ENCODE measurements at regions not wholly inside any gene's neighbourhood (a gene's known extent, or its start where the extent isn't known, plus 50 kb on each side); places are given as distances from the start of the nearest gene placed in this dataset.
"Not testable (repeated sequence)": the region's sequence is repeated elsewhere in the genome, so short reads cannot be mapped to it uniquely, and the experiment has no call there.

DNA sequence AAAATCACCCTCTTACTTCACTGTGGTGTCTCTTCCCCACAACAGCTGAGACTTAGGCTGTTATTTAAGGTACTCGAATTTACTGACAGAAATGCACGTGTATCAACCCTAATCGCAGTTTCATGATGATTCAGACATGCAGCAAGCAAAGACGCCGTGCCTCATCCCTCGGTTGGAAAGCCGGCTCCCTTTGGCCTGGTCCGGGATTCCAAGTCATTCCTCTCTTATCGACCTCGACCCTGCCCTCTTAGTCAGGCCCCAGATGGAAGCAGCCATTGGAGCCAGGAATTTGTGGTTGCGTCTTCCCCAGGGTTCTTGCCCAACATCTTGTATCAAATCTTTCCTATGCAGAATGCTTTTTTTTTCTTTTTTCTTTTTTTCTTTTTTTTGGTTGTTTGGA lies 229.5 kb downstream of the GATA3 start:
- no peak for DNase-seq

DNA sequence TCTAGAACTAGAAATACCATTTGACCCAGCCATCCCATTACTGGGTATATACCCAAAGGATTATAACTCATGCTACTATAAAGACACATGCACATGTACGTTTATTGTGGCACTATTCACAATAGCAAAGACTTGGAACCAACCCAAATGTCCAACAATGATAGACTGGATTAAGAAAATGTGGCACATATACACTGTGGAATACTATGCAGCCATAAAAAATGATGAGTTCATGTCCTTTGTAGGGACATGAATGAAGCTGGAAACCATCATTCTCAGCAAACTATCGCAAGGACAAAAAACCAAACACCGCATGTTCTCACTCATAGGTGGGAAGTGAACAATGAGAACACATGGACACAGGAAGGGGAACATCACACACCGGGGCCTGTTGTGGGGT lies 231.5 kb downstream of the GATA3 start:
- not testable (repeated sequence) for DNase-seq

DNA sequence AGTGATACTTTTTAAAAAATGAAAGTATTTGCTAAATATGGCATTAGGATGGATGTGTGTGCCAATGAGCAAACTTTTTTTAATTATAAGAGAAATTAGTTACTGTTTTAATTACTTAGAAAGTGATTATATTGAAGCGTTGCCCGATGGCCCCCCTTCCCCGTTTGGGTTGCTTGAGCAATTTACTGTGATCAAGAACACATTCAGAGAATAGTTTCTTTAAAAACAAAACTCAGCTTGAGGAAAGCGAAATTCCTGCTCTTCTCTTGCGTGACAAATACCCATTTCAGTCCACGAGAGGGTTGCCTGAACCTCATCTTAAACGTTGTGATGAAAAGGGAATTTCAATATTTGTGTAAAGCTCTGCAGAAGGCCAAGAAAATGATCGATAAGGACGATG lies 234.1 kb downstream of the GATA3 start:
- no peak for DNase-seq

DNA sequence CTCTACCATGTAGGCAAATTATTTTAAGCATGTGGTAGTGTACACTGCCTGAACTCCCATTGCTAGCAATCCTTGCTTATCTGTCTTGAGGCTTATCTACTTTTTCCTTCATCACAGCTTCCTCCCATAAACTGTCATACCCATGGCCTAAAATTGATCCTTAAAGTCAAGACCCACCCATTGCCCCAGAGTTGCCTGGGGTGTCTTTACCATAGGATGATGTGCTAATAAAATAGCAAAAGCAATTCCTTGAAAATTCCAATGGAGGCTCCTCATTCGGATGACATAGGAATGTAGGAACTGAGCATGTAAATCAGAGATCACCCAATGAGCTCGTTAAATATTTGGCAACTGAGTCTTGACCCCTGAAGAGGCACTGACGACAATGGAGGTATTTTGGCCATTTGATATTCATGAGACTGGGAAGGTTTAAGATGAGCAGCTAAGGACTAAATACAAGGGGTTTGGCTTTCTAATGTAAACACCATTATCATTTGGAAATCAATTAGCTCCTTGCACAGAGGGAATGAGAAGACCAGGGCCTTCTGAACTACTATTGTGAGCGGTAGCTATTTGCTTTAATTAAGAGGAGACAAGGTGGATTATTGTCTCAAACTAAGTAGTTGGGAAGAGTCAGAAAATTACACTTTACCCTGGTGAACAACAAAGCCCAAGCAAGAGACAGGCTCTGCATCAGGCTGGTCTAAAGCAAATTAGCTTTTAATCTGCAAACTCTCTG lies 234.9 kb downstream of the GATA3 start:
- no peak for DNase-seq

DNA sequence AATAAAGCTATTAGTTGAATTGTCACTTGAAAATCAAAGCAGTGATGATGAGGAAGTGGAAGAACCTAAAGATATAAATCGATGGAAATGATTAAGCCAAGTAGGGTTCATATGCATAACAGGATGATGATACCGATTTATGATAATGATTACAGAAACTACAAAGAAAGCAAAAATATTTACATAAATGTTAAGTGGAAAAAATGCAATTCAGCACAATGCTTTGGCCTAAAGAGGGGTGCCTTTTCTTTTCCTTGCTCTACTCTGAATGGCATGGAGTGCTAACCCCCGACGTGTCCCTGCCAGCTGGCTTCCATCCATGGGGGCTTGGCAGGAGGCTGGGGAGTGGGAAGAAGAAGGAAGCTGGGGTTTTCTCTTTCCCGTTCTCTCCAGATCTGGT lies 240.3 kb downstream of the GATA3 start:
- DNase-seq = no peak

DNA sequence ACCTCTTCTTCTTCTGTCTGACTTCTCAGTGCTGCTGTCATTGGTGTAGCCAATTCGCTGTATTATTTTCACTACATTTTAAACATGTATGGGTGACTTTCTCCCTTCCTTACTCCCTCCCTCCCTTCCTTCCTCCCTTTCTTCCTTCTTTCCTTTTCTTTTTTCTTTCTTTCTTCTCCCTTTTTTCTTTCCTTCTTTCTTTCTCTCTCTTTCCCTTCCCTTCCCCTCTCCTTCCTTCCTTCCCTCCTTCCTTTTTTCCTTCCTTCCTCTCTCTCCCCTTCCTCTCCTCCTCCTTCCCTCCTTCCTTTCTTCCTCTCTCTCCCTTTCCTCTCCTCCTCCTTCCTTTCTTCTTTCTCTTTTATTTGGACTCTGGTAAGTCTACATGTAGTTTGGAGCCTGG lies 240.8 kb downstream of the GATA3 start:
- DNase-seq = no peak

DNA sequence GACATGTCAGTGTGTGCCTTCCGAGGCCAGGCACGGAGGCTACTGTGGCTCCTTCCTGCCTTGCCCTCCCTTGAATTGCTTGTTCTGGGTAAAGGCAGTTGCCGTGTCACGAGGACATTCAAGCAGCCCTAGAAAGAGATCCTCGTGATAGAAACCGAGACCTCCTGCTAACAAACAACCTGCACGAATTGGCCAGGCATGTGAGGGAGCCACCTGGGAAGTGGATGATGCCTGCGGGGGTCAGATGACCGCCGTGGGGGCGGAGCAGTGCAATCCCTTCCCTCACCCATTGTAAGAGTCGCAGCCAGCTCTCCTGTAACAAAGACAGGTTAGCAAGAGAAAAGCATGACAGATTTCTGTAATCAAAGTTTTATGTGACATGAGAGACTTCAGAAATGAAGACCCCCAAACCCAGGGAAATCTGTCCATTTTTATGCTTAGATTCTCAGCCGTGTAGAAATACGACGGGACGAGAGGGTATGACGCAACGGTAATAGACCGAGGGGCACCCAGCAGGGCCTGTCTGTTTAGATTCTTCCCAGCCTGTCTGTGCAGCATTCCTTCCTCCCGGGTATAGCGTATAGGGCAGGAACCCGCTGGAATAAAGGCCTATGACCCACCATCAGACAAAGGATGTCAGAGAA lies 241.7 kb downstream of the GATA3 start:
- DNase-seq = no peak

DNA sequence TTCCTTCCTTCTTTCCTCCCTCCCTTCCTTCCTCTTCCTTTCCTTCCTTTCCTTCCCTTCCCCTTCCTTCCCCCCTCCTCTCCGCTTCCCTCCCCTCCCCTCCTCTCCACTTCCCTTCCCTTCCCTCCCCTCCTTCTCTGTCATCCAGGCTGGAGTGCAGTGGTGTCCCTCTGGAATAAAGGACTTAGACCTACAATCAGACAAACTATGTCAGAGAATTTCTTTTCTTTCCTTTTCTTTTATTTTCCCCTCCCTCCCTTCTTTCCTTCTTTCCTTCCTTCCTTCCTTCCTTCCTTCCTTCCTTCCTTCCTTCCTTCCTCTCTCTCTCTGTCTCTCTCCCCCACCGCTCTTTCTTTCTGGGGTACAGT lies 242.2 kb downstream of the GATA3 start:
- DNase-seq = no peak

DNA sequence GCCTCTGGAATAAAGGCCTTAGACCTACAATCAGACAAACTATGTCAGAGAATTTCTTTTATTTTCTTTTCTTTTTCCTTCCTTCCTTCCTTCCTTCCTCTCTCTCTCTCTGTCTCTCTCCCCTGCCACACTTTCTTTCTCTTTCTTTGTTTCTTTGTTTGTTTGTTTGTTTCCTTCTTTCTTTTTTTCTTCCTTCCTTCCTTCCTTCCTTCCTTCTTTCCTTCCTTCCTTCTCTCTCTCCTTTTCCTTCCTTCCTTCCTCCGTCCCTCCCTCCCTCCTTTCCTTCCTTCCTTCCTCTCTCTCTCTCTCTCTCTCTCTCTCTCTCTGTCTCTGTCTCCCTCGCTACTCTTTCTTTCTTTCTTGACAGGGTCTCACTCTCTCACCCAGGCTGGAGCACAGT lies 242.6 kb downstream of the GATA3 start:
- DNase-seq = no peak

DNA sequence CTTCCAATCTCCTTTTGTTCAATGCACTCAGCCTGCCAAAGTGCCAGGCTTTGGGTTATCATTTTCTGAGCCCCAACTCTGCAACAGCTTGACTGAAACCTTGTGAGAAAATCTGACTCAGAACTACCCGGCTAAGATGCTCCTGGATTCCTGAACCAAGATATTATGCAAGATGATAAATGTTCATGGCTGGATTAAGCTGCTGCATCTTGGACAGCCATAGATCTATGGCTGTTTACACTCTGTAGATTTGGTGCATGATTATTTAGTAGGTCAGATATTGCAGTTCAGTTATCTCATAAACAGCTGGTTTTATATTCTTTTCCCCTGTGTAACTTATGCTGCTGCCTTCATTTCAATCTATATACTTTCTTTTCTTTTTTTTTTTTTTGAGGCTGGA lies 243.5 kb downstream of the GATA3 start:
- DNase-seq = no peak

DNA sequence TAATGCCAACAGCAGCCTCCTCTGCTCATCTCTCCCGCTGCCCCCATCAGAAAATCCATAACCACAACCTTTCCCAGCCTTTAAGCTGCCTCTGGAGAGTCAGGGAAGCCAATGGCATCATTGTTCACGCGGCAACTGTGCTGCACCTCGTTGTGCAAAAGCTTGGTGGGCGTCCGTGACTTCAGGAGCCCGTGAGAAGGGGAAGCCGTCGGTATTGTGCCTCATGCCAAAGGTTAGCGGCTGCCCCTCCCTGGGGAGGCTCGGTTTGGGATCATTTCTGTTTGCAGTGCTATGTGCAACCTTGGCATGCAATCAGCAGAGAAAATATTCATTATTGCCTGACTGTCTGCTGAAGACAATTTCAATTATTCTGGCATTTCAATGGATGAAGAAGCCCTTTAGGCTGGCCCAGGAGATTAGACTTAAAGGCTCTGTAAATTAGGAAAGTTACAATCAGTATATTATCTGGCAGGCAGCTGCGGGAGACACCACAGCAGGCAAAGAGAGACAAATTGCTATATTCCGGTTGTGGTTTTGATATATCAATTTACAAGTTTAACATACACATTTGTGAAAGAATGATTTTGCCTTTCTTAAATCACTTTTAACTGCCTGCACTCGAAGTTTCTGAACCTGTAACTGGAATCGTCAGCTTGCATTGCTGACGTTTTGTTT lies 244.5 kb downstream of the GATA3 start:
- no peak for DNase-seq

DNA sequence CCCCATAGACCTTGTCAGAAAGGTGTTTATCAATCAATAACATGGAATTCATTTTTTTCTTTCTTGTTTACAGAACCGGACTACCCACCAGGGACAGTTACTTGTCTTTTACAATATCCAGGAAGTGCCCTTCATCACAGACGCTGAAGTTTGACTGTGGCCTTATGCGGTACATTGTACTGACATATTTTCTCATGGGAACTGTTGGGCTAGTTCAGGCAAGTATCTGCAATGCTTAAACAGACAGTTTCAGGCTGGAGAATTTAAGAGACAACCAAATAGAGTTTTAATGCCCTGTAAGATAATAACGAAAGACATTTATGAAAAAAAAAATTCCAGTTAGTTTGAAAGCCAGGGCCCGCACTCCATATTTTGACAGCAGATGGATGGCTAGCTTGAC lies 246.4 kb downstream of the GATA3 start:
- DNase-seq = no peak

DNA sequence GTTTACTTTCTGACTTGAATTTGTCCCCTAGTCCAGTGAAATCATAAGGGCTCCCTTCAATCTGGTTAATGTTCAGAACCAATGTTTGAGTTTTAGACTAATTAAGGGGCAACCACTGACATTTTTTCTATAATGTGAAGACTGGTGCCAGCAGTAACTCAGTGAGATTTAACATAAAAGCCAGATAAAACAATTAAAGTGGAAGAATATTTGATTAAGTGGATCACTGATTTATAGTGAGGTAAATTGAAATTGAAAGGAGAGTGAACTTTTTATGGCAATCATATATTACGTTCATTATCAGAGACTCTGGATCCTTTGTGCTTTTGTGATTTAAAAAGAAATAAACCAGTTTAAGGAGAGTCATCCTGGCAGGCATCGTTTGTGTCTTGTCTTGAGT lies 246.8 kb downstream of the GATA3 start:
- DNase-seq = no peak

DNA sequence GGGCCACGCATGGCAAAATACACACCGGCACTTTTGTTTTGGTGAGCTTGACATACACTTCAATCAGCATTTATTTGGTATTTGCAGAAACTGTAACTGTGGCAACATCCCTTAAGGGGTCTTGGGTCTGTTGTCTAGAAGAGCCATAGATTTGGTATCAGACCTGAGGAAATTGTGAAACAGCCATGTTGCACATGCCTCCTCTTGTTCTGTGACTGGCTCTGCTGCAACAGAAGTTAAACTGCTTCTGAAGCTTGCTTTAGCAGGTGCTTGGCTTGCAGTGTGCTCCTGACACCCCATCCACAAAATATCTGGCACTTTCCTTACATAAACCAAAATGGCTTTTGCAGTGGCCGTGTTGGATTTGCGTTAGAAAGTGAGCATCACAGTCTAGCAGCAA lies 247.3 kb downstream of the GATA3 start:
- peak; percentile 4 for DNase-seq

DNA sequence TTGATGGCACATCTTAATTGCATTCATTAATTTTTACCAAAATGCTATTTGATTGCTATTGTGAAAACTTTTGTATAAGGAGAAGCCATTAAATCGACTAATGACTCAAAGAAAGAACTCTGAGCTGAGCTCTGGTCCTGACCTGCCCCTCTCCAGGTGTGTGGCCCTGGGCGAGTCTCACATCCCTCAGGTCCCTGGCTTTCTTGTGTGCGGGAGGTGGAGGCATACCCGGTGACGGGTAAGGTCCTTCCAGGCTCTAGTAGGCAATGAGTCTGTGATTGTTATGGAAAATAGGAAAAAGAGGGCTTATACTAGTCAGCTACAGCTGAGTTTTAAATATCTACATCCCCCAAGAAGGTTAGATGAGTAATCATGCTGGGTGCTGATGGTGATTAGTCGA lies 248.1 kb downstream of the GATA3 start:
- DNase-seq = no peak

DNA sequence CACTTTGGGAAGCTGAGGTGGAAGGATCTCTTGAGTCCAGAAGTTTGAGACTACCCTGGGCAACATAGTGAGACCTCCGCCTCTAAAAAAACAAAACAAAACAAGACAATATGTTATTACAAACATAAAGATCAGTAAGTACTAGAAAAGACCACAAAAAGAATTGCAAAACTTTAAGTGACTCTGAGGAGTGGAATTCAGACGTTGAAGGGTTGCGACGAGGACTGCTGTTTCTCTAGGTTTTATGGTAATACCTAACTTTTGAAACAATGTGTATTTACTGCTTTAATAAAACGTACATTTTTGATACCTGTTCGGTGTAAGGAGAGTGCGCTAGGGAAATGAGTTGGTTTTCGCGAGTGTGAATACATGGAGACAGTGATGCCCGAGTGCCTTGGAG lies 250.4 kb downstream of the GATA3 start:
- no peak for DNase-seq

DNA sequence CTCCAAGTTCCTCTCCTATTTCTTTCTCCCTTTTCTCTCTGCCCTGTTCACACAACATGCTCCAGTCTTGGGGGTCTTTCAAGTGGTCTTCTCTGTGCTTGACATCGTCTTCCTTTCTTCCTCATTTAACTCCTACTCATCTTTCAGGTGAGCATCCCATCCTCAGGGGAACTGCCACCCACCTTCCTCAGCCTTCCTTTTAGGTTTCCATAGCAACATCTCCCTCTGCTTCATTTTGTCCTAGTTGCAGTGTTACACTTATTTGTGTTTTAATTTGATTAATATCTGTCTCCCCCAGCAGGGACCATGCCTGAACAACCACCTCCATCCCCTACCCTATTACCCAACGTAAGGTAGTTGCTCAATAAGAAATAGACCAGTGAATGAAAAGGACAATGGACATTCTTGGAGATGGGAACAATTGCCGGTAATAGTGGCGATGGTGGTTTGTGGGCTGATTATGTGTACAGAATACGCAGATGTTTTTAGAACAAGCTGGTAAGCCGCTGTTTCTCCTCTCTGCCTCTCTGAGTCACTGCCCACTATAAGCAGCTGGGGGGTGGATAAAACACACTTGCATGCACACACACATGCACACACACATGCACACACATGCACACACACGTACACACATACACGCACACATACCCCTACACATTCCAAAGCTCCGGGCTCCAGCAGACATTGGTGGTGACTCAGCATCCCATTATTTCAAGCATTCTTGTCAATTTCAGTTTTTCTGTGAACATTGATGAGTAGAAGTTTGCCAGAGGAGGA lies 251.6 kb downstream of the GATA3 start:
- DNase-seq = no peak

DNA sequence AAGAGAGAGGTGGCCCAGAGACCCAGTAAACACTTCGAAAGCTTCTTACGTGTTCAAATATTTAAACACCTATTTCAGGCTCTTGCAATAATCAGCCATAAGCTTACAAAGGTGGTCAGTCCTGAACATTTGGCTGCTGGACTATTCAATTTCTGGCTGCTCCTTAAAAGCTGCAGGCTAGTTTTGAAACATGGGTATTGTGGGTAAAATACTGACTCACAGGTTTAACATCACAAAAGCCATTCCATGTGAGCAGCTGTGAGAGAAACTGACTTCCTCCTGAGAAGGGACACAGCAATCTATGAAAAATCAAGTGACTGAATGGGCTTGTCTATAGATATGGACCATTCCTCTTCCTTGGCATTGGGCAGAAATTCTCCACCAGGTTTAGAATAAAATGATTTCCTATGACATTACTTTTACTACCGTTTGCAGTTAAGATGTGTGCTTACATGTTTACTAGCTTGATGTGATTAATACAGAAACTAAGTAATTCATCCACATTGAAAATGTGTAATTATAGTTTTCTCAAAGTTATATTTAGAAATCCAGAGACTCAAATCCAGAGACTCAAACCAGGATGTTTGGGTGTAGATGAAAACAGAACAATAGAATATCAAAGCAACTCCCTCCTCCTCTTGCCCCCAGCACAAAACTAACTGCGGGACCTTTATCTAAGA lies 252.3 kb downstream of the GATA3 start:
- no peak for DNase-seq

DNA sequence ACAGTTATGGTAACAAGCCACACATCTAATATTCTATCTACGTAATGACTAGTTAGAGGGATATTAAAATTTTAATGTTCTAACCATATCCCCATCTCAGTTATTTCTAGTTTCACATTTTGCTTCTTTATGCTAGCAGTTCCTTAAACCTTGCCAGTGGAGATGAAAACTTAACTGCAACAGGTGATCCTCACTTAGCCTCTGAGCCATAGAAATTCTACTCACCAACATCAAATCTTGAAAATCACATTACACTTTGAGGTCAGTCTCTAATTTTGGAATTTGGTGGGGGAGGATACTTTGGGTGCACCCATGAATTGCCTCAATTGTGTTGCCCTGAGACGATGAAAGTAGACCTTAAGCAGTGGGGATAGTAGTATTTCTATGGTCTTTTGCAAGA lies 256.4 kb downstream of the GATA3 start:
- no peak for DNase-seq

DNA sequence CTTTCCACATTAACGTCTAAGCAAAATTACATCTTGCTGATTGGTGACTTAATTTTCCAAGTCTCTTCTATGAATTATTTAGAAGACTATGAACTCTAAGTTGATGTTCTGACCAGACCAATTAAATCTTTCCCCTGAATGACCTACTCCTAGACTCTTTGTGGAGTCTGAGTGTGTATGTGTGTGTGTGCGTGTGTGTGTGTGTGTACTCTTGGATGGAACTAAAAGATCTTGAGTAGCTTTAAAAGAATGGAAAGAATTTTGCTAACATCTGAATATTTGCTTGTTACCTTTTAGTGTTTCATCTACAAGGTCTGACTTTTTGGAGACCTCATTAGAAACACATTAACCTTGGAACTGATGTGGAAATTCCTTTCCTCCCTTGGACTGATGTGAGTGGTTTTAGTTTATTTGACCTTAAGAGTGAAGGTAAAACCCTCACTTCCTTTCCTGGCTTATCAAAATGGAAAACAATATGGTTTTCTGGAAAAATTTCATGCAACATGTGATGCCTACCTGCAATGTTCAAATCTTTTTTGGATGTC lies 257.1 kb downstream of the GATA3 start:
- no peak for DNase-seq

DNA sequence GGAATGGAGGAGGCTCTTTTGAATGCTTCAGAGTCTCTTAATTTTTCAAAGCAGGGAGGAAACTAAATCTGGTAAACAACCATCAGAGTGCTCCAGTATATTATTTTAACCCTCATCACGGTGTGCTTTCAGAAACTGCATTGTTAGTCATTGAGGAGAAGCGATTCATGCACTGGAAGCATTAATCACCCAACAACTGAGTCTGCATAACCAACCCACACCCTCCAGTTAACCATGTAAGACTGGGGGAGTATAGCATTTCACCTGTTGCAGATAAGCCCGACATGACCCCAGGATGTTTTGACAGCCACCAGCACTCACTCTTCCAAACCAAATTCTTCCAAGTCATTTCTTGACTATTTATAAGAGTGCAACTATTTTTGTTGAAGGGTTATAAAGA lies 257.6 kb downstream of the GATA3 start:
- DNase-seq = no peak

DNA sequence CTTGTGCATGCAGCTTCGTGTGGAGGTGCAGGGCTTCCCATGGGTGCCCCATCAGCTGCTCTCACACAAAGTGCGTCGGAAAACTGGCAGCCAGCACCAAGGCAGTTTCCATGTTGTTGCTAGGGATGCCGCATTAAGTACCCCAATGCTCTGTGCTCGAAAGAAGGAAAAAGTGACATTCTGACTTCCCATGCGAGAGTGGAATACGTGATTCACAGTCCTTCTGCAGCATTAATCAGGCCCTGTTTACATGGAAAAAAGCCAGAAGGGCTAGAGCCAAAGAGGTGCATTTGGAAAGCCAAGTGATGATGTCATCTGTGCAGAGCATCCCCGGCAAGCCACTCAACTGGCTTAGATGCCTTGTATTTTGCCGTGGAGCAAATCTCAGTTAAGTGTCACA lies 258.3 kb downstream of the GATA3 start:
- no peak for DNase-seq

DNA sequence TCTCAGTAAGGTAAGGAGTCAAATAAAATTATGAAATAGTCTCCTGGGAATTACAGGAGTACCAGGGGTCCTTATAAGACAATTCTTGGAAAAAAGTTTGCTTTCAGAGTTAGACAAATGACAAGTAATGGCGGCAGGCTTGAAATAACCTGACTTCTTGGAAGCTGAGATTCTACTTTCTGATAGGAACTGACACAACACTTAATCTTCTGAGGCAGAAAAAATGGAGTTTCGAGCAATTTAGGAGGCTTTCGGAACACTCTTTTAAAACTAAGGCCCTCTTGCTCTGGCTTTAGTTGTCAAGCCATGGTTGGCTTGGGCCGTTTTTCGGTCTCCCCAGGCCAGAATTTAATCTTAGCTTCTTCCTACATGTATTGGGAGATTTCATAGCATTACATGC lies 260.0 kb downstream of the GATA3 start:
- no peak for DNase-seq
